ENCODE measurements at regions not wholly inside any gene's neighbourhood (a gene's known extent, or its start where the extent isn't known, plus 50 kb on each side); places are given as distances from the start of the nearest gene placed in this dataset.
"Not testable (repeated sequence)": the region's sequence is repeated elsewhere in the genome, so short reads cannot be mapped to it uniquely, and the experiment has no call there.

- DNase-seq: no peak
Measured at GRCh38 chr4:189126040-189126439, 814.6 kb upstream of the FRG1 start.

- no peak for DNase-seq
Measured at GRCh38 chr4:189128341-189128740, 812.3 kb upstream of the FRG1 start.

- DNase-seq: no peak
Measured at GRCh38 chr4:189129044-189129694, 811.5 kb upstream of the FRG1 start.

- DNase-seq: no peak
Measured at GRCh38 chr4:189131118-189131517, 809.6 kb upstream of the FRG1 start.

GRCh38 chr4:189136462-189136861, 804.2 kb upstream of the FRG1 start:
- DNase-seq: no peak

GRCh38 chr4:189143263-189143952, 797.3 kb upstream of the FRG1 start:
- DNase-seq: no peak

GRCh38 chr4:189147005-189147929, 793.4 kb upstream of the FRG1 start:
- no peak for DNase-seq

GRCh38 chr4:189155083-189155482, 785.6 kb upstream of the FRG1 start:
- not testable (repeated sequence) for DNase-seq

- no peak for DNase-seq
Measured at GRCh38 chr4:189162073-189162789, 778.4 kb upstream of the FRG1 start.

- DNase-seq: no peak
Measured at GRCh38 chr4:189162888-189163287, 777.8 kb upstream of the FRG1 start.

- no peak for DNase-seq
Measured at GRCh38 chr4:189176002-189176401, 764.7 kb upstream of the FRG1 start.

GRCh38 chr4:189177130-189177529, 763.5 kb upstream of the FRG1 start:
- no peak for DNase-seq

- no peak for DNase-seq
Measured at GRCh38 chr4:189178125-189178746, 762.4 kb upstream of the FRG1 start.

- no peak for DNase-seq
Measured at GRCh38 chr4:189185810-189186432, 754.8 kb upstream of the FRG1 start.

GRCh38 chr4:189187531-189188052, 753.1 kb upstream of the FRG1 start:
- no peak for DNase-seq

- DNase-seq: no peak
Measured at GRCh38 chr4:189198624-189199023, 742.0 kb upstream of the FRG1 start.

- DNase-seq: no peak
Measured at GRCh38 chr4:189200353-189200752, 740.3 kb upstream of the FRG1 start.

- DNase-seq: no peak
Measured at GRCh38 chr4:189202182-189202868, 738.3 kb upstream of the FRG1 start.

- DNase-seq: no peak
Measured at GRCh38 chr4:189202869-189203271, 737.8 kb upstream of the FRG1 start.

GRCh38 chr4:189204616-189205015, 736.1 kb upstream of the FRG1 start:
- DNase-seq: no peak

GRCh38 chr4:189206953-189207352, 733.7 kb upstream of the FRG1 start:
- no peak for DNase-seq

Data from activated naive CD4-positive, alpha-beta T cell (primary cell).